Common myeloid progenitor, CD34-positive (primary cell): ENCODE measurements at regions not wholly inside any gene's neighbourhood (a gene's known extent, or its start where the extent isn't known, plus 50 kb on each side); places are given as distances from the start of the nearest gene placed in this dataset.
"Not testable (repeated sequence)": the region's sequence is repeated elsewhere in the genome, so short reads cannot be mapped to it uniquely, and the experiment has no call there.

Experiments used
- CTCF ChIA-PET: fragments of 350-600 bp; sonication (Branson Sonifier 250); formaldehyde crosslinking; loops from one replicate; lab custom pipeline; 2021; ENCODE audit warnings: antibody characterized with exemption; lab: Charles Lee
- POLR2A ChIA-PET: fragments of 350-600 bp; sonication (Branson Sonifier 250); formaldehyde crosslinking; loops from one replicate; lab custom pipeline; 2021; ENCODE audit warnings: antibody characterized with exemption; lab: Charles Lee
- DNase-seq, 3 donors: peaks; one replicate each; pipeline versions ENCODE4 v3.0.0 to v3.0.0-alpha.2; 2013
- H3K27ac ChIP-seq, 2 experiments: 1 replicate in 1 of 2; 2 replicates in 1 of 2; pipeline ENCODE4 v1.7.0; 2013; ENCODE audit warnings: inconsistent platforms in 2 of 2, low read length in 2 of 2, mild to moderate bottlenecking in 2 of 2, low read depth in 1 of 2, moderate library complexity in 1 of 2; ENCODE audit not compliant: severe bottlenecking in 2 of 2, insufficient read depth in 1 of 2, poor library complexity in 1 of 2
- H3K27me3 ChIP-seq, 5 experiments: replicated peaks in 2 of 5; 1 replicate in 3 of 5; 2 replicates in 2 of 5; pipeline versions ENCODE4 v1.6.1 to v1.7.0; 2013; ENCODE audit warnings: low read length in 4 of 5, mild to moderate bottlenecking in 2 of 5, moderate library complexity in 2 of 5, inconsistent platforms in 1 of 5; ENCODE audit not compliant: insufficient read depth in 5 of 5, control insufficient read depth in 4 of 5
- H3K36me3 ChIP-seq, 4 experiments: 1 replicate in 2 of 4; 2 replicates in 2 of 4; pipeline versions ENCODE4 v1.6.1 to v1.7.0; 2013; ENCODE audit warnings: low read length in 3 of 4, control low read depth in 1 of 4, mild to moderate bottlenecking in 1 of 4; ENCODE audit not compliant: control insufficient read depth in 4 of 4, insufficient read depth in 4 of 4
- H3K4me1 ChIP-seq, 4 experiments: 1 replicate in 3 of 4; 2 replicates in 1 of 4; pipeline versions ENCODE4 v1.6.1 to v1.7.1; 2013; ENCODE audit warnings: low read length in 3 of 4, mild to moderate bottlenecking in 3 of 4, control low read depth in 1 of 4, inconsistent platforms in 1 of 4, moderate library complexity in 1 of 4; ENCODE audit not compliant: control insufficient read depth in 4 of 4, insufficient read depth in 4 of 4; ENCODE audit errors: control extremely low read depth in 1 of 4
- H3K4me3 ChIP-seq, 7 experiments: 1 replicate in 4 of 7; 2 replicates in 3 of 7; pipeline versions ENCODE4 v1.5.1 to v1.7.0; 2013; ENCODE audit warnings: mild to moderate bottlenecking in 7 of 7, low read length in 6 of 7, moderate library complexity in 6 of 7, inconsistent platforms in 2 of 7, low read depth in 2 of 7, control low read depth in 1 of 7; ENCODE audit not compliant: insufficient read depth in 4 of 7, control insufficient read depth in 1 of 7; ENCODE audit errors: extremely low read depth in 1 of 7
- H3K9me3 ChIP-seq, 5 experiments: 1 replicate in 4 of 5; 2 replicates in 1 of 5; pipeline versions ENCODE4 v1.6.1 to v1.7.1; 2013; ENCODE audit warnings: low read length in 4 of 5, mild to moderate bottlenecking in 2 of 5, inconsistent platforms in 1 of 5, low read depth in 1 of 5, moderate library complexity in 1 of 5; ENCODE audit not compliant: control insufficient read depth in 4 of 5, insufficient read depth in 2 of 5; ENCODE audit errors: control extremely low read depth in 1 of 5
- WGBS: methylation state at CpG from one replicate; pipeline ENCODE4 v1.1.5; 2013; ENCODE audit not compliant: insufficient coverage; 5-methylcytosine and 5-hydroxymethylcytosine counted together

- 97% methylated on average over 3 of the region's 4 CpGs for WGBS
- no peak overlapping the region for H3K4me3 ChIP-seq
- no peaks in the 10 kb centered on the region for H3K36me3 ChIP-seq
- no peak overlapping the region for H3K27ac ChIP-seq
- ChIA-PET POLR2A (no interaction called here), CTCF (interaction anchor here (1.0 to 2.2 kb wide), 6 partner anchors 9 to 250 kb away, joined by 3 to 11 read pairs (median 4); no protein-coding TSS in a partner anchor)
- H3K9me3 ChIP-seq, result no peaks in the 10 kb centered on the region
- H3K4me1 ChIP-seq, result peaks cover 0 to 16% (median 2%) of the 10 kb centered on the region in 4 experiments
- no peak for DNase-seq
- H3K27me3 ChIP-seq, result no peaks in the 10 kb centered on the region
Observed at GRCh38 chr9:78114581-78114980, 83.0 kb upstream of the GNAQ start.

DNA sequence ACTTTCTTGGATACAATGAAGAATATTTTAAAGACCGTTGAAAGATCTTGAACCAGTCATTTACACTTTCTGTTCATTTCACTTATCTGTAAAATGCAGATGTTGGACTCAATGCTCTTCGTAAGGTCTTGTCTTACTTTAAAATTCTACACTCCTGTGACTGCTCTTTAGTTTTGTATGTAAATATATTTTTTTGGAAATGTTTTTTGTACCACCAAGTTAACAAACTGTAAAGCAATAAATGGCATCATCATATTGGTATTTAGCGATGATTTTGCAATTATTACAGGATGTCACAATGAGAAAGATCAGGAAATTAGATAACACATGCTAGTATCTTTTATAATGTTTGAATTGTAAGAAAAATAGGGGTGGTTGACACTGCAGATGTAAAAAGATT is 80.8 kb upstream of the GNAQ start:
- H3K27me3 ChIP-seq, result no peaks in the 10 kb centered on the region
- ChIA-PET POLR2A (no interaction called here), CTCF (no interaction called here)
- H3K27ac ChIP-seq, result no peak overlapping the region
- H3K4me3 ChIP-seq, result no peak overlapping the region
- no CpG with 5 or more reads among the region's 3 CpGs for WGBS
- no peaks in the 10 kb centered on the region for H3K36me3 ChIP-seq
- peaks cover 0 to 1% (median 0%) of the 10 kb centered on the region in 5 experiments for H3K9me3 ChIP-seq
- DNase-seq, result peak in 2 of 3 donors; percentile 33 to 52
- H3K4me1 ChIP-seq, result peaks cover 0 to 7% (median 0%) of the 10 kb centered on the region in 4 experiments

GRCh38 chr9:78112004-78112403 is 80.4 kb upstream of the GNAQ start:
- Histone ChIP-seq H3K4me3 (no peak overlapping the region), H3K36me3 (no peaks in the 10 kb centered on the region), H3K9me3 (peaks cover 0 to 5% (median 0%) of the 10 kb centered on the region in 5 experiments), H3K4me1 (peaks cover 0 to 9% (median 0%) of the 10 kb centered on the region in 4 experiments), H3K27me3 (no peaks in the 10 kb centered on the region), H3K27ac (no peak overlapping the region)
- DNase-seq, result no peak
- CTCF ChIA-PET, result no interaction called here
- 100% methylated on average over 3 of the region's 3 CpGs for WGBS
- POLR2A ChIA-PET, result no interaction called here

DNA sequence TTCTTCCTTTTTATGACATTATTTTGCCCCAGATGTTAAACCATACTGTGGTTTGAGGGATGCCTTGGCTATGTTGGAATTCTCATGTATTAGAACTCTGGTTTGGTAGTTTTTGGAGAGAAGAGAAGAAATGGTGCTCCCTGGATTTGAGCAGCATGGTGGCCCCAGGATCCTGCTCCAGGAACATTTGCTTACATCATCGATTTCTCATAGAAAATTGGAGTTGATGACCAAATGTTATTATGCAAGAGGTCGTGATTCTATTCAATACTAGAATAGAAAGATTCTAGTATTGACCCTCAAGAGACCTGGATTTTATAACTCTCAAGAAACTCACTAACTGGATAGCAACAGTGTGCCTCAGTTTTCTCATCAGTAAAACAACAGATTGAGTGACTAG is 77.5 kb upstream of the GNAQ start:
- Histone ChIP-seq H3K36me3 (no peaks in the 10 kb centered on the region), H3K27ac (no peak overlapping the region), H3K9me3 (peaks cover 0 to 10% (median 0%) of the 10 kb centered on the region in 5 experiments), H3K4me1 (peaks cover 3 to 28% (median 9%) of the 10 kb centered on the region in 4 experiments), H3K4me3 (no peak overlapping the region), H3K27me3 (no peaks in the 10 kb centered on the region)
- DNase-seq, result no peak
- POLR2A ChIA-PET, result no interaction called here
- WGBS, result 100% methylated on average over 2 of the region's 2 CpGs
- CTCF ChIA-PET, result interaction anchor here (1.8 kb wide), 1 partner anchor 9 kb away, joined by 6 read pairs; no protein-coding TSS in a partner anchor

DNA sequence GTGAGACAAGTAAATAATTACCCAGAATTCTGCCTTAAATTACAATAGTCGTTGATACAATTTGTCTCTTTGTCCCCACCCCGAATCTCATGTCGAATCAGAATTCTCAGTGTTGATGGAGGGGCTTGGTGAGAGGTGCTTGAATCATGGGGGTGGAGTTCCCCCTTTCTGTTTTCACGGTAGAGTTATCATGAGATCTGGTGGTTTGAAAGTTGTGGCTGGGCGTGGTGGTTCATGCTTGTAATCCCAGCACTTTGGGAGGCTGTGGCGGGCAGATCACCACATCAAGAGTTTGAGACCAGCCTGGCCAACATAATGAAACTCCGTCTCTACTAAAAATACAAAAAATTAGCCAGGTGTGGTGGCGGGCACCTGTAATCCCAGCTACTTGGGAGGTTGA is 75.0 kb upstream of the GNAQ start:
- H3K27me3 ChIP-seq, H3K27ac ChIP-seq, H3K4me3 ChIP-seq, POLR2A ChIA-PET, H3K36me3 ChIP-seq: not testable (repeated sequence)
- H3K9me3 ChIP-seq, result peaks cover 0 to 10% (median 0%) of the 10 kb centered on the region in 5 experiments
- WGBS, result 100% methylated on average over 2 of the region's 8 CpGs
- peak in 2 of 3 donors; percentile 32 to 38 for DNase-seq
- CTCF ChIA-PET, result interaction anchor here (1.4 to 2.1 kb wide), 3 partner anchors 9 to 12 kb away, joined by 4 to 6 read pairs (median 6); no protein-coding TSS in a partner anchor
- peaks cover 10 to 33% (median 14%) of the 10 kb centered on the region in 4 experiments for H3K4me1 ChIP-seq

DNA sequence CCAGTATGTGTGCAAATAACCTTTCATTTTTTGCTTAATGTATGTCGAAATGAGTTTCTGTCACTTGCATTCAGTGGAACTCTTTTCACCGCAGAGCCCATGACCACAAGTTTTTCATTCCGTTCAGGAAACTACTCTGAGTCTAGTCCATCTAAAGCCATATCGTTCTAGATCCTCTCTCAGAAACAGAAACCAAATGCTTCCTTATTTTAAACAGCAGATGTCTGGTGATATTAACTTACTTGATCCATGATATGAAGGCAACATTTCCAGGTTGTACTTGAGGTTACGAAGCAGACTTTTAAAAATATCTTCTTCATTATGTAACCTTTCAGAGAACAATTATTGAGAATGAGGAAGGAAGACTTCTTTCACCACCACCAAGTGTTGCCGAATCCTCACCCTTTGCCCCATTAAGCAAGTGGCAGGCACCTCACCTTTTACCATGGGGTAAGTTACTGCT is 72.4 kb upstream of the GNAQ start:
- peak overlapping the region in 1 of 2 experiments; percentile 64 for H3K27ac ChIP-seq
- POLR2A ChIA-PET, result no interaction called here
- peaks cover 0 to 16% (median 0%) of the 10 kb centered on the region in 5 experiments for H3K9me3 ChIP-seq
- WGBS, result 0% methylated on average over 3 of the region's 6 CpGs
- peak overlapping the region in 5 of 7 experiments; percentile 4 to 70 (median 11) for H3K4me3 ChIP-seq
- CTCF ChIA-PET, result interaction anchor here (1.6 to 3.2 kb wide), 2 partner anchors 10 to 17 kb away, joined by 5 to 9 read pairs; no protein-coding TSS in a partner anchor
- peaks cover 10 to 33% (median 14%) of the 10 kb centered on the region in 4 experiments for H3K4me1 ChIP-seq
- no peaks in the 10 kb centered on the region for H3K36me3 ChIP-seq
- no peaks in the 10 kb centered on the region for H3K27me3 ChIP-seq
- DNase-seq, result peak; percentile 88 to 97 (median 96)

DNA sequence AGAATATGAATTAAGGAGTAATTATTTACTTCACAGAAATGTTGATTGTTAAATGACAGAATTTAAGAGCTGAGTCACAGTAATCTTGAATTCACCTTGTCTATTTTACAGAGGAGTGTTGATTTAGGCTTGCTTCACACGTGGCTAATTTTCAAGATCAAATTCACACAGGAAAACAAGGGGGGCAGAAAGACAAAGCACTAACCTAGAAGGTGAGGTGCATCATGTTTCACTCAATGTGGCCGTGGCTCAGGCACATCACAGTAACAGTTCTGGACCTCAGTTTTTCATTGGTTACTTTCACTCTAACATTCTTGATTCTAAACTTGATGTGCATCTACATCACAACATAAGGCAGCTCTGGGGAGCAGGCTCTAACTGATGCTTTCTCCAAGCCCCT is 69.6 kb upstream of the GNAQ start:
- Histone ChIP-seq H3K9me3 (peaks cover 0 to 7% (median 0%) of the 10 kb centered on the region in 5 experiments), H3K27ac (no peak overlapping the region), H3K36me3 (no peaks in the 10 kb centered on the region), H3K4me3 (no peak overlapping the region), H3K4me1 (peaks cover 10 to 48% (median 28%) of the 10 kb centered on the region in 4 experiments), H3K27me3 (no peaks in the 10 kb centered on the region)
- no peak for DNase-seq
- ChIA-PET CTCF (interaction anchor here (1.1 to 3.2 kb wide), 5 partner anchors 11 to 50 kb away, joined by 3 to 9 read pairs (median 3); no protein-coding TSS in a partner anchor), POLR2A (no interaction called here)
- WGBS, result 50% methylated on average over 2 of the region's 2 CpGs
